HepG2 (cell line): ENCODE measurements at regions not wholly inside any gene's neighbourhood (a gene's known extent, or its start where the extent isn't known, plus 50 kb on each side); places are given as distances from the start of the nearest gene placed in this dataset.
A peak's percentile ranks its signal among the peaks of the same experiment; 100 is the strongest.

ENCODE experiments used
- ATRX ChIP-seq: sonication (generic); formaldehyde crosslinking; IDR thresholded peaks from 2 replicates; pipeline ENCODE4 v1.4.0; 2020; ENCODE audit warnings: missing genetic modification reagents, borderline replicate concordance
- CEBPG ChIP-seq: IDR thresholded peaks from 2 replicates; pipeline ENCODE4 v1.6.1; 2016
- HNRNPL ChIP-seq: fragments of 200-400 bp; formaldehyde crosslinking; IDR thresholded peaks from 2 replicates; pipeline ENCODE4 v1.6.1; 2017; ENCODE audit warnings: mild to moderate bottlenecking, low read depth, low read length
- HOXA9 ChIP-seq: sonication (generic); formaldehyde crosslinking; IDR thresholded peaks from 2 replicates; pipeline ENCODE4 v1.8.1; 2022; ENCODE audit warnings: missing genetic modification reagents, mild to moderate bottlenecking, moderate library complexity, borderline replicate concordance
- MAX ChIP-seq: IDR thresholded peaks from 2 replicates; pipeline ENCODE4 v1.6.1; 2012; ENCODE audit warnings: inconsistent platforms
- NBN ChIP-seq: fragments of 450-650 bp; conservative IDR thresholded peaks from 2 replicates; pipeline ENCODE4 v1.6.1; 2017
- NKX3-1 ChIP-seq: sonication (generic); formaldehyde crosslinking; IDR thresholded peaks from 2 replicates; pipeline ENCODE4 v1.5.0; 2020; ENCODE audit warnings: missing genetic modification reagents
- PHF8 ChIP-seq: sonication (generic); formaldehyde crosslinking; IDR thresholded peaks from 2 replicates; pipeline ENCODE4 v1.5.0; 2020; ENCODE audit warnings: missing genetic modification reagents
- RNF2 ChIP-seq: fragments of 450-650 bp; conservative IDR thresholded peaks from 2 replicates; pipeline ENCODE4 v1.6.1; 2016; ENCODE audit warnings: low read depth
- SAP130 ChIP-seq: IDR thresholded peaks from 2 replicates; pipeline ENCODE4 v1.6.1; 2016; ENCODE audit warnings: low read depth
- SMAD3 ChIP-seq: sonication (generic); formaldehyde crosslinking; IDR thresholded peaks from 2 replicates; pipeline ENCODE4 v1.4.0; 2020; ENCODE audit warnings: missing genetic modification reagents
- SOX13 ChIP-seq, 3 experiments: fragments of 450-650 bp in 1 of 3; sonication (generic) in 1 of 3; formaldehyde crosslinking in 1 of 3; IDR thresholded peaks in 2 of 3; conservative IDR thresholded peaks in 1 of 3; 2 replicates each; pipeline versions ENCODE4 v1.5.0 to v1.6.1; 2016 to 2020; ENCODE audit warnings: antibody characterized with exemption in 1 of 3, mild to moderate bottlenecking in 1 of 3, missing compliant biosample characterization in 1 of 3, missing genetic modification reagents in 1 of 3, moderate library complexity in 1 of 3
- SRSF4 ChIP-seq: fragments of 200-400 bp; formaldehyde crosslinking; IDR thresholded peaks from one replicate; pipeline ENCODE4 v1.6.1; 2018; ENCODE audit warnings: mild to moderate bottlenecking, low read depth, low read length, moderate library complexity; ENCODE audit not compliant: poor library complexity, severe bottlenecking
- TCF7L2 ChIP-seq: IDR thresholded peaks from 2 replicates; pipeline ENCODE4 v1.6.1; 2011; ENCODE audit warnings: mild to moderate bottlenecking, low read depth, low read length, moderate library complexity
- U2AF1 ChIP-seq: fragments of 200-400 bp; formaldehyde crosslinking; optimal IDR thresholded peaks from 2 replicates; pipeline ENCODE3; 2017; ENCODE audit warnings: mild to moderate bottlenecking, low read depth, low read length
- ZMYM4 ChIP-seq: sonication (generic); formaldehyde crosslinking; IDR thresholded peaks from 2 replicates; pipeline ENCODE4 v1.8.1; 2023; ENCODE audit warnings: mild to moderate bottlenecking, missing genetic modification reagents
- ZNF598 ChIP-seq: sonication (generic); formaldehyde crosslinking; IDR thresholded peaks from 2 replicates; pipeline ENCODE4 v1.5.1; 2020; ENCODE audit warnings: mild to moderate bottlenecking, missing genetic modification reagents, borderline replicate concordance
- ZNF614 ChIP-seq: IDR thresholded peaks from 2 replicates; pipeline ENCODE4 v1.6.1; 2018; ENCODE audit warnings: missing biosample characterization, missing genetic modification reagents, inconsistent platforms, borderline replicate concordance
- ZNF749 ChIP-seq: sonication (generic); formaldehyde crosslinking; IDR thresholded peaks from 2 replicates; pipeline ENCODE4 v1.8.0; 2022; ENCODE audit warnings: mild to moderate bottlenecking, missing genetic modification reagents, moderate library complexity, borderline replicate concordance
- ZNF790 ChIP-seq: sonication (generic); formaldehyde crosslinking; IDR thresholded peaks from 2 replicates; pipeline ENCODE4 v1.8.0; 2022; ENCODE audit warnings: missing genetic modification reagents, mild to moderate bottlenecking, borderline replicate concordance
- ZNF879 ChIP-seq: sonication (generic); formaldehyde crosslinking; IDR thresholded peaks from 2 replicates; pipeline ENCODE4 v1.8.1; 2023; ENCODE audit warnings: missing genetic modification reagents
- ZSCAN30 ChIP-seq: sonication (generic); formaldehyde crosslinking; IDR thresholded peaks from 2 replicates; pipeline ENCODE4 v1.5.0; 2020; ENCODE audit warnings: mild to moderate bottlenecking, missing genetic modification reagents
- TF ChIP-seq, protein P1 (sequence below): sonication (generic); formaldehyde crosslinking; IDR thresholded peaks from 2 replicates; pipeline ENCODE4 v1.4.0; 2020; ENCODE audit warnings: missing genetic modification reagents, mild to moderate bottlenecking, borderline replicate concordance
- TF ChIP-seq, protein P2 (sequence below): sonication (generic); formaldehyde crosslinking; IDR thresholded peaks from 2 replicates; pipeline ENCODE4 v1.5.1; 2020; ENCODE audit warnings: mild to moderate bottlenecking, missing genetic modification reagents, moderate library complexity

DNA sequence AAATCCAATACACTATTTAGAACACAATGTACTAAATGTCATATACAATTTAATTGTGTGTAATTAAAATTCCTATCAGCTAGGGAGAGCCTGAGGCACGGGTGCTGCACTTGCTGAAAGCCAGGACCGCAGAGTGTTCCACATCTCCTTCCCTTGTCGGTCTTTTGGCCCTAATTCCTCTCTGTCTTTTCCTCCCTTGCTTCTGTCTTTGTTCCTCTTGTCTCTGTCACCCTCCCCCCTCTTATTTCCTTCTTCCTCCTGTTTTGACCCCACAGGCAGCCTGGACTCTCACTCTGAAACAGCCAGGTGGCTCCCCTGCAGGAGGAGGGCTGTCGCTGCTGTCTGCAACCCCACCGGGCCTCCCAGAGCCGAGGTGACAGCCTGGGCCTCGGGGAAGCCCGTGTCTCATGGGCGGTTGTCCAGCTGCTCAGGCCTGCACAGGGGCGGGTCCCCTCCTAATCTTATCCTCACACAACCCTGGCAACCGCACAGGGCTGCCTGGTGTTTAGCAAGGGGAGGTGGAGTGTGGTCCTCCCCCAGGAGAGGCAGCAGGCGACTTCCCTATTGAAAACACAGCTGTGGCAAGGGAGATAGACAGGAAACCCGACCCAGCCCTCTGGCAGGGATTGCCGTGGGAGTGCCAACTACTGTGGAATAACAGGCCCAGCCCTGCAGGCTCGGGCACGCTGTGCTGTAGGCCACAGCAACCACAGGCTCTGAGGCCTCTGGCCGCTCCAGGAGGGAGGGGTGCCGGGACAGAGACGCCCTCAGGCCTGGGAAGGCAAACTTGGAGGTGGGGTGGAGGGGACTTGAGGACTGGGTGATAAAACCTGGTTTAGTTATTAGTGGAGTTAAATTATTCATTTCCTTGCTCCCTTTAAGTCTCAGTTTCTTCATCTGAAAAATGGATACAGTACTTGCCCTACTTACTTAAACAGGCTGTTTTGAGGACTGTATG is 68.8 kb upstream of the WDR26 start (continued):
- TF ChIP-seq, protein P1, sequence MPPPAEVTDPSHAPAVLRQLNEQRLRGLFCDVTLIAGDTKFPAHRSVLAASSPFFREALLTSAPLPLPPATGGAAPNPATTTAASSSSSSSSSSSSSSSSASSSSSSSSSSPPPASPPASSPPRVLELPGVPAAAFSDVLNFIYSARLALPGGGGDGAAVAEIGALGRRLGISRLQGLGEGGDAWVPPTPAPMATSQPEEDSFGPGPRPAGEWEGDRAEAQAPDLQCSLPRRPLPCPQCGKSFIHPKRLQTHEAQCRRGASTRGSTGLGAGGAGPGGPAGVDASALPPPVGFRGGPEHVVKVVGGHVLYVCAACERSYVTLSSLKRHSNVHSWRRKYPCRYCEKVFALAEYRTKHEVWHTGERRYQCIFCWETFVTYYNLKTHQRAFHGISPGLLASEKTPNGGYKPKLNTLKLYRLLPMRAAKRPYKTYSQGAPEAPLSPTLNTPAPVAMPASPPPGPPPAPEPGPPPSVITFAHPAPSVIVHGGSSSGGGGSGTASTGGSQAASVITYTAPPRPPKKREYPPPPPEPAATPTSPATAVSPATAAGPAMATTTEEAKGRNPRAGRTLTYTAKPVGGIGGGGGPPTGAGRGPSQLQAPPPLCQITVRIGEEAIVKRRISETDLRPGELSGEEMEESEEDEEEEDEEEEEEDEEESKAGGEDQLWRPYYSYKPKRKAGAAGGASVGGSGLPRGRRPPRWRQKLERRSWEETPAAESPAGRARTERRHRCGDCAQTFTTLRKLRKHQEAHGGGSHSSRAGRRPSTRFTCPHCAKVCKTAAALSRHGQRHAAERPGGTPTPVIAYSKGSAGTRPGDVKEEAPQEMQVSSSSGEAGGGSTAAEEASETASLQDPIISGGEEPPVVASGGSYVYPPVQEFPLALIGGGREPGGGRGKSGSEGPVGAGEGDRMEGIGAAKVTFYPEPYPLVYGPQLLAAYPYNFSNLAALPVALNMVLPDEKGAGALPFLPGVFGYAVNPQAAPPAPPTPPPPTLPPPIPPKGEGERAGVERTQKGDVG (CRISPR knock-in tag) = no peak
- TF ChIP-seq ATRX (CRISPR knock-in tag) (no peak), MAX (peak; percentile 9), ZNF598 (CRISPR knock-in tag) (0 out of 2 replicates have a peak, but pooled peaks have one; percentile 26), SRSF4 (no peak), ZMYM4 (CRISPR knock-in tag) (peak; percentile 51; the same call in 1 of the 2 replicates), PHF8 (CRISPR knock-in tag) (peak; percentile 35; the same call in 1 of the 2 replicates), TCF7L2 (no peak), ZSCAN30 (no peak), SAP130 (CRISPR knock-in tag) (peak; percentile 42; the same call in 1 of the 2 replicates), HNRNPL (0 out of 2 replicates have a peak, but pooled peaks have one; percentile 51), ZNF879 (CRISPR knock-in tag) (no peak), SMAD3 (no peak), U2AF1 (no peak), SOX13 (IDR thresholded peaks at IDR 0.05) (no peak), SOX13 (CRISPR knock-in tag; conservative IDR thresholded peaks at IDR 0.05 in 1 of 2, IDR thresholded peaks at IDR 0.05 in 1 of 2) (no peak), ZNF790 (no peak), HOXA9 (CRISPR knock-in tag) (no peak), ZNF614 (CRISPR knock-in tag) (no peak), ZNF749 (CRISPR knock-in tag) (no peak), NBN (no peak), RNF2 (peak; percentile 38; the same call in 1 of the 2 replicates), CEBPG (CRISPR knock-in tag) (no peak), NKX3-1 (CRISPR knock-in tag) (no peak)
- TF ChIP-seq, protein P2, sequence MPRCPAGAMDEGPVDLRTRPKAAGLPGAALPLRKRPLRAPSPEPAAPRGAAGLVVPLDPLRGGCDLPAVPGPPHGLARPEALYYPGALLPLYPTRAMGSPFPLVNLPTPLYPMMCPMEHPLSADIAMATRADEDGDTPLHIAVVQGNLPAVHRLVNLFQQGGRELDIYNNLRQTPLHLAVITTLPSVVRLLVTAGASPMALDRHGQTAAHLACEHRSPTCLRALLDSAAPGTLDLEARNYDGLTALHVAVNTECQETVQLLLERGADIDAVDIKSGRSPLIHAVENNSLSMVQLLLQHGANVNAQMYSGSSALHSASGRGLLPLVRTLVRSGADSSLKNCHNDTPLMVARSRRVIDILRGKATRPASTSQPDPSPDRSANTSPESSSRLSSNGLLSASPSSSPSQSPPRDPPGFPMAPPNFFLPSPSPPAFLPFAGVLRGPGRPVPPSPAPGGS (CRISPR knock-in tag) = 0 out of 2 replicates have a peak, but pooled peaks have one; percentile 48
